Sigmoid colon (tissue), 6 donors: ENCODE measurements at regions not wholly inside any gene's neighbourhood (a gene's known extent, or its start where the extent isn't known, plus 50 kb on each side); places are given as distances from the start of the nearest gene placed in this dataset.

ENCODE experiments used
- DNase-seq: peaks from one replicate; pipeline ENCODE4 v3.0.0-alpha.2; 2019
- H3K27ac ChIP-seq, 4 donors: fragments of 200-600 bp; sonication (generic); one replicate each; pipeline ENCODE4 v1.5.1; 2016 to 2019; ENCODE audit warnings: mild to moderate bottlenecking in 1 of 4
- H3K27me3 ChIP-seq, 3 donors: fragments of 200-600 bp; sonication (generic); one replicate each; pipeline ENCODE4 v1.5.1; 2019; ENCODE audit warnings: mild to moderate bottlenecking in 1 of 3
- H3K36me3 ChIP-seq, 4 donors: fragments of 200-600 bp; sonication (generic); one replicate each; pipeline ENCODE4 v1.5.1; 2016 to 2019
- H3K4me1 ChIP-seq, 4 donors: fragments of 200-600 bp; sonication (generic); one replicate each; pipeline ENCODE4 v1.5.1; 2017 to 2019
- H3K4me3 ChIP-seq, 4 donors: fragments of 200-600 bp; sonication (generic); one replicate each; pipeline ENCODE4 v1.5.1; 2017 to 2019; ENCODE audit warnings: mild to moderate bottlenecking in 2 of 4, moderate library complexity in 1 of 4
- H3K9me3 ChIP-seq, 4 donors: fragments of 200-600 bp in 3 of 4; sonication (generic) in 3 of 4; one replicate each; pipeline versions ENCODE4 v1.5.1 to v1.6.1; 2013 to 2019
- EP300 ChIP-seq, 4 donors: sonication (generic); formaldehyde crosslinking; IDR thresholded peaks; one replicate each; pipeline ENCODE4 v1.6.1; 2017; ENCODE audit warnings: antibody characterized with exemption in 4 of 4
- POLR2A ChIP-seq, 2 donors: fragments of 450-650 bp; IDR thresholded peaks; one replicate each; pipeline ENCODE4 v1.6.1; 2016; ENCODE audit warnings: antibody characterized with exemption in 2 of 2, mild to moderate bottlenecking in 2 of 2, moderate library complexity in 2 of 2
- POLR2AphosphoS5 ChIP-seq, 4 donors: sonication (generic); formaldehyde crosslinking; IDR thresholded peaks; one replicate each; pipeline ENCODE4 v1.6.1; 2017; ENCODE audit warnings: antibody characterized with exemption in 4 of 4
- WGBS, 2 donors: extraction: QIAGEN DNeasy Blood & Tissue Kit; methylation state at CpG; one replicate each; pipeline ENCODE4 v1.1.7; 2013; 5-methylcytosine and 5-hydroxymethylcytosine counted together
- intact Hi-C: fragments of 100-400 bp; cut with DNase I; formaldehyde crosslinking; loops from one replicate; pipeline ENCODE4 v1.15.1; 2023
- TF ChIP-seq, protein P1 (sequence below), 4 experiments: fragments of 450-650 bp in 3 of 4; fragments of 200-600 bp in 1 of 4; IDR thresholded peaks; one replicate each; pipeline ENCODE4 v1.5.1; 2016 to 2019; ENCODE audit warnings: antibody characterized with exemption in 4 of 4, mild to moderate bottlenecking in 3 of 4, moderate library complexity in 2 of 4
- donor health status: healthy with polysubstance abuse.
- donor health status: healthy.

DNA sequence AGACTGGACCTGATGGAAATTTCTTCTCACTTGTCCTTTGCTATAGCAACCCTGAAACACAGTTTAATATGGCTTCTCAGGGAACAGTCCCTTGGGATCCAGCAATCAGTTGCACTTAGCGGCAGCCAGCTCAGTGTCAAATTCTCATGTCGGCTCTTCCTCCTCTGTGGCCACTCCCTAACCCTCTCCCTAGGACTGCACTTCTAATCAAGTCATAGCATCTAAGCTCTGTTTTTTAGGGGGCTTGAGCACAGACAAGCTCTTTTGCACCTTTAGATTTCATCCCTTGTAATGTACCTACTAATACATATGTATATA lies 250.5 kb upstream of the TLE3 start:
- no peaks in the 10 kb centered on the region for H3K27me3 ChIP-seq
- H3K4me1 ChIP-seq, result no peaks in the 10 kb centered on the region
- 82 to 85% methylated on average over 2 of the region's 2 CpGs for WGBS, 2 donors
- no peak overlapping the region for H3K27ac ChIP-seq
- H3K9me3 ChIP-seq, result no peaks in the 10 kb centered on the region
- H3K36me3 ChIP-seq, result no peaks in the 10 kb centered on the region
- no peak for DNase-seq
- intact Hi-C loops, result no loop called here
- no peak for TF ChIP-seq EP300 (IDR thresholded peaks at IDR 0.05)
- no peak overlapping the region for H3K4me3 ChIP-seq

DNA sequence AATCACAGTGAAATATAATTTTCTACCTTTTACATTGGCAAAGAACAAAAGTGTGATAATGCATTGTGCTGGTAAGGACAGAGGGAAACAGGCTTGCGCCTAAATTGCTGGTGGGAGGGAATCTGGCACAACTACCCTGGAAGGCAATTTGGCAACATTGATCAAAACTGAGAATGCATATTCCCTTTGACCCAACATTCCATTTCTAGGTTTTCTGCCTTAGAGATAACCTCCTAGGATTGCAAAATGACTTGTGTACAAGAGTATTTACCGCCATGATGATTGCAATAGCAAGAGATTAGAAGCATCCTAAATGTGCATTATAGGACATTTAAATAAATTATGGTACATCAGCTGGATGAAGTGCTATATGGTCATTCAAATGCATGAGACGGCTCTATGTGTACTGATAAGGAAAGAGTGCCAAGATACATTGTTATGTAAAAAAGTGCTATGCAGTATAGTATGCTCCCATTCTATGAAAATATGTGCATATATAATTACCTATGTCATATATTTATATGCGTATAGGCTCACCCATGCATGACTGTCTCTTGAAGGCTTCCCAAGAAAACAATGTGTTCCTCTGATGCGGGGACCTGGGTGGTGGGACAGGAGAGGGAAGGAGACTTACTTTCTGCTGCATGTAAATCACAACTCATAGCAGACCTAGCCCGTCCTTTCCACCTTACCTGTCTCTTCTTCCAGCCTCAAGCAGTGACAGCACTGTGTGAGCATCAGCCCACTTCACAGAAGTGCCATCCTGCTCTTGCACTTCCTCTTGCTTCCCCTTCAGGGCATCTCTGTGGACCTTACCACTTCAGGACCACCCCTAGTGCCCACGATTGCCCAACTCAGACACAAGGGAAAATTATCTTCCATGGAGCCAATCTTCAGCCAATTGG lies 249.9 kb upstream of the TLE3 start:
- no peak overlapping the region for H3K4me3 ChIP-seq
- no peak for DNase-seq
- H3K9me3 ChIP-seq, result no peaks in the 10 kb centered on the region
- intact Hi-C loops, result no loop called here
- 91 to 93% methylated on average over 7 of the region's 7 CpGs for WGBS, 2 donors
- no peaks in the 10 kb centered on the region for H3K27me3 ChIP-seq
- no peak overlapping the region for H3K27ac ChIP-seq
- H3K4me1 ChIP-seq, result no peaks in the 10 kb centered on the region
- TF ChIP-seq, protein P1, sequence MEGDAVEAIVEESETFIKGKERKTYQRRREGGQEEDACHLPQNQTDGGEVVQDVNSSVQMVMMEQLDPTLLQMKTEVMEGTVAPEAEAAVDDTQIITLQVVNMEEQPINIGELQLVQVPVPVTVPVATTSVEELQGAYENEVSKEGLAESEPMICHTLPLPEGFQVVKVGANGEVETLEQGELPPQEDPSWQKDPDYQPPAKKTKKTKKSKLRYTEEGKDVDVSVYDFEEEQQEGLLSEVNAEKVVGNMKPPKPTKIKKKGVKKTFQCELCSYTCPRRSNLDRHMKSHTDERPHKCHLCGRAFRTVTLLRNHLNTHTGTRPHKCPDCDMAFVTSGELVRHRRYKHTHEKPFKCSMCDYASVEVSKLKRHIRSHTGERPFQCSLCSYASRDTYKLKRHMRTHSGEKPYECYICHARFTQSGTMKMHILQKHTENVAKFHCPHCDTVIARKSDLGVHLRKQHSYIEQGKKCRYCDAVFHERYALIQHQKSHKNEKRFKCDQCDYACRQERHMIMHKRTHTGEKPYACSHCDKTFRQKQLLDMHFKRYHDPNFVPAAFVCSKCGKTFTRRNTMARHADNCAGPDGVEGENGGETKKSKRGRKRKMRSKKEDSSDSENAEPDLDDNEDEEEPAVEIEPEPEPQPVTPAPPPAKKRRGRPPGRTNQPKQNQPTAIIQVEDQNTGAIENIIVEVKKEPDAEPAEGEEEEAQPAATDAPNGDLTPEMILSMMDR (IDR thresholded peaks at IDR 0.05), result no peak
- TF ChIP-seq POLR2AphosphoS5 (IDR thresholded peaks at IDR 0.05) (no peak), EP300 (IDR thresholded peaks at IDR 0.05) (no peak), POLR2A (IDR thresholded peaks at IDR 0.05) (no peak)
- no peaks in the 10 kb centered on the region for H3K36me3 ChIP-seq

DNA sequence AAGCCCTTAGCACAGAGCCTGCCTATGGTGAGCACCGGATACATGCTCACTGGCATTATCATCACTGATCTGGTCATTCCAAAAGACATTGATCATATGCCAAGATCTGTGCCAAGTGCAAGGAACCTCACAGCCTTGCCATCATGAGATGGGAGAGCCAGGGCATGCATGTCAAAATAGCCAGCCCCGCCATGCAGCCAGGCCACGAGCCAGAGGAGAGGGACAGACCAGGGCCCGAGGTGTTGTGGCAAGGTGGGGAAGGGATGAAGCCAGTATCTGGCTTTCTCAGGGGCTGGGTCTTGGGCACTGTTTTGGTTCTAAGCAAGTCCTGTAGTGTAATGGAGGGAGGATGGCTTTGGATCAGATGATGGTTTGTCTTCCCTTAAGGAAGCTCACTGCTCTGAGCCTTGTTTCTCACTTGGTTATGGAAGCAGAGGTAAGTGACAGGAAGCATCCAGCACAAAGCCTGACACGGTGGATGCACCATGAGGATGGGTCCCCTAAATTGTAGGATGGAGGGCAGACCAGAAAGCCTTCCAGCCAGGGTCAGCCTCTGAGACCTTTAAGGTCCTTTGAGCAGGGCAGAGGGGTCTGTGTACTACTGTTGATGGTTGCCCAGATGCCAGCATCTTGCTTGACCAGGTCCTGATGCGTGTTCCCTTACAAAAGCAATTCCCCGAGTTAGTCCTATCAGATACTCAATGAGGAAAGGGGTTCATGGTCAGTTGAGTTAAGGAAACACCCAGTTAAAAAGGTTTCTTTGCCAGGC lies 247.7 kb upstream of the TLE3 start:
- Histone ChIP-seq H3K4me1 (peaks cover 0 to 2% (median 0%) of the 10 kb centered on the region in 4 donors), H3K27ac (no peak overlapping the region), H3K27me3 (no peaks in the 10 kb centered on the region), H3K9me3 (no peaks in the 10 kb centered on the region), H3K36me3 (no peaks in the 10 kb centered on the region), H3K4me3 (no peak overlapping the region)
- 90 to 94% methylated on average over 7 of the region's 7 CpGs for WGBS, 2 donors
- DNase-seq, result no peak
- TF ChIP-seq POLR2A (IDR thresholded peaks at IDR 0.05) (no peak), POLR2AphosphoS5 (IDR thresholded peaks at IDR 0.05) (no peak), EP300 (IDR thresholded peaks at IDR 0.05) (no peak)
- TF ChIP-seq, protein P1 (IDR thresholded peaks at IDR 0.05), result no peak
- intact Hi-C loops, result no loop called here

DNA sequence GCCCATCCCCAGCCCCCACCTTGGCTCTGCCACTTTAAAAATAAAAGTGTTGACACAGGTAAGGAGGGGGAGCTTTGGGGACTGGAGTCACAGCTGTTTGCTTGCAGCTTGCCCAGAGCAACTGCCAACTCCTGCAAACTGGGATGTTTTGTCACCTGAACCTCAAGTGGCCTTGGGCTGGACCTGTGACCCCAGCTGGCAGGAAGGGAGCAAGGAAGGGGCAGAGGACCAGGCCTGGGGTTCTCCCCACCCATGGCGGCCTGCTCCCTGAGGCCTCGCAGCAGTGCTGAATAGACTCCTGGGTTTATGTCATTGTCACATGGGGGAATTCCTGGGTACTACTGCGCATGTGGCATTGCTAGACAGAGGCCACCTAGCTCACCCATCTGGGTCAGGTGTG lies 246.9 kb upstream of the TLE3 start:
- Histone ChIP-seq H3K27ac (no peak overlapping the region), H3K27me3 (no peaks in the 10 kb centered on the region), H3K4me1 (peaks cover 0 to 10% (median 7%) of the 10 kb centered on the region in 4 donors), H3K36me3 (no peaks in the 10 kb centered on the region), H3K9me3 (no peaks in the 10 kb centered on the region), H3K4me3 (no peak overlapping the region)
- intact Hi-C loops, result loop anchor here (5.0 kb wide), 1 partner anchor 33 kb away; no protein-coding TSS in a partner anchor
- 46 to 80% methylated on average over 3 of the region's 3 CpGs for WGBS, 2 donors
- no peak for TF ChIP-seq POLR2AphosphoS5 (IDR thresholded peaks at IDR 0.05)
- no peak for TF ChIP-seq EP300 (IDR thresholded peaks at IDR 0.05)
- TF ChIP-seq POLR2A (IDR thresholded peaks at IDR 0.05), result no peak
- TF ChIP-seq, protein P1 (IDR thresholded peaks at IDR 0.05), result no peak
- DNase-seq, result no peak

DNA sequence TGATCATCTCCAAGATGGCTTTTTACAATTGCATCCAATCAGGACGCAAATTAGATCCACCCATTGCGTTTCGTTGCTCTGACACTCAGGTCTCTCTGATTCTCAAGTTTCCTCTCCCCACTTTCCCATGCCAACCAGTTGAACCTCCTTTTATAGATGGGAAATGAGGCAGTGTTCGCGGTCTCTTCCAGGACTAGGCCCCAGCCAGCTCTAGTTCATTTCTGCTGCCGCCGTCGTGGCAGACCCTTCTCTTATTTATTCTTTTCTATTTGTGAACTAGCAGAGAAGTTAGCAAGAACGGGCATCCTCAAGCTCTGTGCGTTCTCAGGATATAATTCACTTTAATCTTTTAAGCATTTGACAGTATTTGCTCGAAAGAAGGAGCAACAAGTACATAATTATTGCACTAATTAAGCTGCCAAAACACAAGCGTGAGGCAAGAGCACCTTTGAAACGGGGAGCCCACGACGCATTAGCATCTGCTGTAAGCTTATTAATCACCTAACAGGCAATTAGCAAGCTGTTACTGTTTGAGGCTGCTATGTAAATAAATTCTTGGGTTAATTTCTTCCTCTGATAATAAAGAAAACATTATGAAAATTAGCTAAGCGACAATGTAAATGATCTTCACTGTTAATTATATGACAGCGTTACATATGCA lies 246.4 kb upstream of the TLE3 start:
- H3K4me3 ChIP-seq, result no peak overlapping the region
- DNase-seq, result no peak
- H3K27ac ChIP-seq, result no peak overlapping the region
- WGBS, 2 donors, result 91 to 94% methylated on average over 17 of the region's 17 CpGs
- H3K9me3 ChIP-seq, result no peaks in the 10 kb centered on the region
- peaks cover 0 to 14% (median 10%) of the 10 kb centered on the region in 4 donors for H3K4me1 ChIP-seq
- H3K36me3 ChIP-seq, result no peaks in the 10 kb centered on the region
- intact Hi-C loops, result loop anchor here (5.0 kb wide), 1 partner anchor 33 kb away; no protein-coding TSS in a partner anchor
- TF ChIP-seq, protein P1 (IDR thresholded peaks at IDR 0.05), result no peak
- H3K27me3 ChIP-seq, result no peaks in the 10 kb centered on the region
